GM19023 (cell line): ENCODE measurements at regions not wholly inside any gene's neighbourhood (a gene's known extent, or its start where the extent isn't known, plus 50 kb on each side); places are given as distances from the start of the nearest gene placed in this dataset.

Experiments
- ATAC-seq: cut with Tn5 transposase; IDR thresholded peaks from one replicate; pipeline ENCODE4 v1.9.1; 2021; ENCODE audit warnings: mild to moderate bottlenecking, moderate library complexity; ENCODE audit not compliant: unreplicated experiment

GRCh38 chr12:77323788-77324415 lies 258.5 kb upstream of the E2F7 start:
- no peak for ATAC-seq

GRCh38 chr12:77319166-77319565 lies 253.8 kb upstream of the E2F7 start:
- no peak for ATAC-seq

- ATAC-seq: no peak
Measured at GRCh38 chr12:77315407-77315806, 250.0 kb upstream of the E2F7 start.

- ATAC-seq: no peak
Measured at GRCh38 chr12:77314378-77315052, 249.1 kb upstream of the E2F7 start.

- no peak for ATAC-seq
Measured at GRCh38 chr12:77308056-77308455, 242.7 kb upstream of the E2F7 start.

GRCh38 chr12:77300811-77301210 lies 235.4 kb upstream of the E2F7 start:
- no peak for ATAC-seq

GRCh38 chr12:77299910-77300669 lies 234.7 kb upstream of the E2F7 start:
- no peak for ATAC-seq

GRCh38 chr12:77299001-77299400 lies 233.6 kb upstream of the E2F7 start:
- no peak for ATAC-seq

- no peak for ATAC-seq
Measured at GRCh38 chr12:77294016-77294415, 228.6 kb upstream of the E2F7 start.

GRCh38 chr12:77274926-77275325 lies 209.6 kb upstream of the E2F7 start:
- no peak for ATAC-seq

GRCh38 chr12:77273898-77274297 lies 208.5 kb upstream of the E2F7 start:
- ATAC-seq: no peak

GRCh38 chr12:77256956-77257355 lies 191.6 kb upstream of the E2F7 start:
- no peak for ATAC-seq

GRCh38 chr12:77253321-77253720 lies 188.0 kb upstream of the E2F7 start:
- ATAC-seq: no peak

GRCh38 chr12:77251799-77252198 lies 186.4 kb upstream of the E2F7 start:
- ATAC-seq: no peak

GRCh38 chr12:77249892-77250291 lies 184.5 kb upstream of the E2F7 start:
- ATAC-seq: no peak

- ATAC-seq: no peak
Measured at GRCh38 chr12:77248036-77248435, 182.7 kb upstream of the E2F7 start.

- no peak for ATAC-seq
Measured at GRCh38 chr12:77247542-77247941, 182.2 kb upstream of the E2F7 start.

- no peak for ATAC-seq
Measured at GRCh38 chr12:77243345-77243744, 178.0 kb upstream of the E2F7 start.

- no peak for ATAC-seq
Measured at GRCh38 chr12:77239617-77240016, 174.2 kb upstream of the E2F7 start.

- no peak for ATAC-seq
Measured at GRCh38 chr12:77238335-77238734, 173.0 kb upstream of the E2F7 start.

- no peak for ATAC-seq
Measured at GRCh38 chr12:77237896-77238295, 172.5 kb upstream of the E2F7 start.

- ATAC-seq: no peak
Measured at GRCh38 chr12:77236066-77236465, 170.7 kb upstream of the E2F7 start.
